MM.1S (cell line): ENCODE measurements at regions not wholly inside any gene's neighbourhood (a gene's known extent, or its start where the extent isn't known, plus 50 kb on each side); places are given as distances from the start of the nearest gene placed in this dataset.
"Not testable (repeated sequence)": the region's sequence is repeated elsewhere in the genome, so short reads cannot be mapped to it uniquely, and the experiment has no call there.

ENCODE experiments used
- DNase-seq: peaks from one replicate; pipeline ENCODE4 v3.0.0-alpha.2; 2015
- H2AFZ ChIP-seq: fragments of 300-600 bp; sonication (generic); 2 replicates; pipeline ENCODE4 v1.6.0; 2016; ENCODE audit warnings: antibody characterized with exemption, low read length
- H3F3A ChIP-seq: fragments of 300-600 bp; sonication (generic); 2 replicates; pipeline ENCODE4 v1.6.1; 2016; ENCODE audit warnings: mild to moderate bottlenecking, antibody characterized with exemption, low read length, moderate library complexity, mixed read lengths; ENCODE audit not compliant: insufficient read depth
- H3K27ac ChIP-seq: fragments of 300-600 bp; sonication (generic); 2 replicates; pipeline ENCODE4 v1.5.1; 2016; ENCODE audit warnings: mild to moderate bottlenecking, low read length
- H3K27me3 ChIP-seq: fragments of 300-600 bp; sonication (generic); replicated peaks from 2 replicates; pipeline ENCODE4 v1.6.0; 2016; ENCODE audit warnings: low read length; ENCODE audit not compliant: insufficient read depth
- H3K36me3 ChIP-seq: fragments of 300-600 bp; sonication (generic); replicated peaks from 2 replicates; pipeline ENCODE4 v1.6.1; 2016; ENCODE audit warnings: mild to moderate bottlenecking, low read length, mixed read lengths; ENCODE audit not compliant: insufficient read depth
- H3K4me1 ChIP-seq: fragments of 300-600 bp; sonication (generic); 2 replicates; pipeline ENCODE4 v1.6.1; 2016; ENCODE audit warnings: low read length, mixed read lengths
- H3K4me2 ChIP-seq: fragments of 300-600 bp; sonication (generic); 2 replicates; pipeline ENCODE4 v1.6.0; 2016; ENCODE audit warnings: low read depth, low read length
- H3K4me3 ChIP-seq: fragments of 300-600 bp; sonication (generic); 2 replicates; pipeline ENCODE4 v1.5.1; 2016; ENCODE audit warnings: low read length, mixed read lengths
- H3K79me2 ChIP-seq: fragments of 300-600 bp; sonication (generic); 2 replicates; pipeline ENCODE4 v1.6.1; 2016; ENCODE audit warnings: mixed run types, low read length, mixed read lengths
- H3K9ac ChIP-seq: fragments of 300-600 bp; sonication (generic); 2 replicates; pipeline ENCODE4 v1.6.1; 2016; ENCODE audit warnings: low read length, mixed read lengths
- H3K9me2 ChIP-seq: fragments of 300-600 bp; sonication (generic); replicated peaks from 2 replicates; pipeline ENCODE4 v1.6.1; 2016; ENCODE audit warnings: mild to moderate bottlenecking, low read length, mixed read lengths; ENCODE audit not compliant: insufficient read depth
- H3K9me3 ChIP-seq: fragments of 300-600 bp; sonication (generic); replicated peaks from 2 replicates; pipeline ENCODE4 v1.6.1; 2016; ENCODE audit warnings: mild to moderate bottlenecking, low read length, mixed read lengths; ENCODE audit not compliant: insufficient read depth
- H4K20me1 ChIP-seq: fragments of 300-600 bp; sonication (generic); 2 replicates; pipeline ENCODE4 v1.6.1; 2016; ENCODE audit warnings: mild to moderate bottlenecking, low read length, moderate library complexity, mixed read lengths; ENCODE audit not compliant: insufficient read depth
- CTCF ChIP-seq: fragments of 300-600 bp; sonication (generic); IDR thresholded peaks from 2 replicates; pipeline ENCODE4 v1.5.1; 2016; ENCODE audit warnings: antibody characterized with exemption, low read length, mixed read lengths
- EZH2 ChIP-seq: fragments of 300-600 bp; sonication (generic); optimal IDR thresholded peaks from 2 replicates; pipeline ENCODE3; 2017; ENCODE audit warnings: low read depth, mild to moderate bottlenecking, antibody characterized with exemption, low read length, mixed read lengths
- EZH2phosphoT487 ChIP-seq: fragments of 300-600 bp; sonication (generic); IDR thresholded peaks from 2 replicates; pipeline ENCODE4 v1.6.1; 2018; ENCODE audit warnings: antibody characterized with exemption, low read length

DNA sequence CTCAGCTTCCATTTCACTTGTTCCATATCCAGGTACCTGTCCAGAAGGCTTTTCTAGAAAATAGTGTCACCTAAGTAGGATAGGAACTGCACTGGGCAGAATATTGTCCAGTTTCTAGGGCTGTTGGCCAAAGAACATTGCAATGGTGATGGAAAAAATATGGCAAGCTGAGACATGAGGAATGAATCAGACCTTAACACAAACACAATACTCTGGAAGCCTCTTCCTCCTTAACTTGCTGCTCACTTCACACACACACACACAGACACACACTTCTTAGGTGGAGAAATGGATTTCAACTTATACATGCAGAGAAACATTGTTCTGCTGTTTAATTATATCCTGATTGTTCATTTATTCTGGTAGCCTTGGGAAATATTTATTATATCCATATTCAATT is 203.0 kb upstream of the RGS17 start:
- H3K27ac ChIP-seq: no peak overlapping the region
- no peak for DNase-seq

DNA sequence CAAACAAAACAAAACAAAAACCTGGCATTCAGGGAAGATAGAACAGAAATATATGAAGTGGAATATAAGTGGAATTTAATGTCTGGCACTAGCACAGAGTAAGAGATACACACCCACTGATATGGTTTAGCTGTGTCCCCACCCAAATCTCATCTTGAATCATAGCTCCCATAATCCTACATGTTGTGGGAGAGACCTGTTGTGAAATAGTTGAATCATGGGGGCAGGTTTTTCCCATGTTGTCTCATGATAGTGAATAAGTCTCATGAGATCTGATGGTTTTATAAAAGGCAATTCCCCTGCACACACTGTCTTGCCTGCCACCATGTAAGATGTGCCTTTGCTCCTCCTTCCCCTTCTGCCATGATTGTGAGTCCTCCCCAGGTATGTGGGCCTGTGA is 200.1 kb upstream of the RGS17 start:
- not testable (repeated sequence) for H3K4me1 ChIP-seq, H4K20me1 ChIP-seq, H2AFZ ChIP-seq, DNase-seq, H3K4me3 ChIP-seq, H3K36me3 ChIP-seq, H3K27me3 ChIP-seq, H3F3A ChIP-seq, H3K79me2 ChIP-seq, H3K4me2 ChIP-seq, H3K27ac ChIP-seq, H3K9me2 ChIP-seq, H3K9ac ChIP-seq, H3K9me3 ChIP-seq

More for the DNA sequence above, 203.0 kb upstream of the RGS17 start:
- Histone ChIP-seq H3K36me3 (no peaks in the 10 kb centered on the region), H3K4me3 (no peak overlapping the region), H3K79me2 (no peaks in the 10 kb centered on the region), H3F3A (no peaks in the 10 kb centered on the region), H3K9me2 (no peaks in the 10 kb centered on the region), H3K9me3 (no peaks in the 10 kb centered on the region), H3K4me1 (no peaks in the 10 kb centered on the region), H3K27me3 (no peaks in the 10 kb centered on the region), H3K9ac (no peak overlapping the region), H2AFZ (no peak overlapping the region), H4K20me1 (no peaks in the 10 kb centered on the region), H3K4me2 (no peak overlapping the region)
- TF ChIP-seq EZH2phosphoT487 (no peak), CTCF (no peak), EZH2 (no peak)

- H3K4me1 ChIP-seq: no peaks in the 10 kb centered on the region
- H3K27ac ChIP-seq: no peak overlapping the region
- no peaks in the 10 kb centered on the region for H3K27me3 ChIP-seq
- H3K4me2 ChIP-seq: no peak overlapping the region
- DNase-seq: no peak
- no peaks in the 10 kb centered on the region for H3K9me2 ChIP-seq
- no peak overlapping the region for H2AFZ ChIP-seq
- TF ChIP-seq CTCF (no peak), EZH2phosphoT487 (no peak), EZH2 (no peak)
- no peaks in the 10 kb centered on the region for H4K20me1 ChIP-seq
- no peaks in the 10 kb centered on the region for H3F3A ChIP-seq
- H3K9ac ChIP-seq: no peak overlapping the region
- no peaks in the 10 kb centered on the region for H3K36me3 ChIP-seq
- H3K79me2 ChIP-seq: no peaks in the 10 kb centered on the region
- no peak overlapping the region for H3K4me3 ChIP-seq
- H3K9me3 ChIP-seq: no peaks in the 10 kb centered on the region
Measured at GRCh38 chr6:153328194-153328593, 197.1 kb upstream of the RGS17 start.

DNA sequence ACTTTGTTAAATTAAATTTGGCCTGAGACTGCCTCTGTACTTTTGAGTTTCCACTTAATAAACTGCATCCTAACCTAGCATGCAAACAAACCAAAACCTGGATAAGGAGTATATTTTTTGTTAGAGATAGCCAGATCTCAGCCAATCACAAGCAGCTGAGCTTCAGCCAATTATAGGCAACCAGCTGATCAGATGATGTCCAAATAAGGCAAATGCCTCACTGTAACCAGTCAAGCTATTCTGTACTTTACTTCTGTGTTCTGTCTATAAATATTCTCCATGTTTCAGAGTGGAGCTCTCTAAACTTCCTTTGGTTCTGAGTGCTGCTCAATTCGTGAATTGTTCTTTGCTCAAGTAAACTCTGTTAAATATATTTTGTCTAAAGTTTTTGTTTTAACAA is 194.6 kb upstream of the RGS17 start:
- H3K9me2 ChIP-seq: no peaks in the 10 kb centered on the region
- no peak overlapping the region for H3K4me3 ChIP-seq
- TF ChIP-seq EZH2phosphoT487: no peak
- no peak for TF ChIP-seq EZH2
- TF ChIP-seq CTCF: no peak
- no peaks in the 10 kb centered on the region for H3K4me1 ChIP-seq
- DNase-seq: no peak
- no peaks in the 10 kb centered on the region for H3K9me3 ChIP-seq
- H3K4me2 ChIP-seq: no peak overlapping the region
- no peaks in the 10 kb centered on the region for H3K27me3 ChIP-seq
- no peak overlapping the region for H3K9ac ChIP-seq
- no peak overlapping the region for H2AFZ ChIP-seq
- H4K20me1 ChIP-seq: no peaks in the 10 kb centered on the region
- no peaks in the 10 kb centered on the region for H3K36me3 ChIP-seq
- no peaks in the 10 kb centered on the region for H3K79me2 ChIP-seq
- H3F3A ChIP-seq: no peaks in the 10 kb centered on the region
- no peak overlapping the region for H3K27ac ChIP-seq
